GM12873 (cell line): ENCODE measurements at regions not wholly inside any gene's neighbourhood (a gene's known extent, or its start where the extent isn't known, plus 50 kb on each side); places are given as distances from the start of the nearest gene placed in this dataset.

Experiments
- CTCF ChIP-seq: IDR thresholded peaks from 2 replicates; pipeline ENCODE4 v1.5.1; 2012; ENCODE audit warnings: low read depth, mild to moderate bottlenecking, moderate library complexity, low read length, control low read depth; ENCODE audit not compliant: insufficient read depth; ENCODE audit errors: missing control alignments

- no peak for TF ChIP-seq CTCF
These were observed 459.3 kb upstream of the SGO1 start for GRCh38 chr3:20645340-20645739.

- TF ChIP-seq CTCF: no peak
These were observed 451.7 kb upstream of the SGO1 start for GRCh38 chr3:20637729-20638128.

- TF ChIP-seq CTCF: no peak
These were observed 436.3 kb upstream of the SGO1 start for GRCh38 chr3:20622304-20622703.

GRCh38 chr3:20608054-20608738 lies 422.2 kb upstream of the SGO1 start:
- no peak for TF ChIP-seq CTCF

GRCh38 chr3:20604659-20605058 lies 418.7 kb upstream of the SGO1 start:
- no peak for TF ChIP-seq CTCF

GRCh38 chr3:20589275-20589674 lies 403.3 kb upstream of the SGO1 start:
- TF ChIP-seq CTCF: no peak

GRCh38 chr3:20588781-20589180 lies 402.8 kb upstream of the SGO1 start:
- no peak for TF ChIP-seq CTCF
